ENCODE measurements at regions not wholly inside any gene's neighbourhood (a gene's known extent, or its start where the extent isn't known, plus 50 kb on each side); places are given as distances from the start of the nearest gene placed in this dataset.
A peak's percentile ranks its signal among the peaks of the same experiment; 100 is the strongest.
"Not testable (repeated sequence)": the region's sequence is repeated elsewhere in the genome, so short reads cannot be mapped to it uniquely, and the experiment has no call there.

DNA sequence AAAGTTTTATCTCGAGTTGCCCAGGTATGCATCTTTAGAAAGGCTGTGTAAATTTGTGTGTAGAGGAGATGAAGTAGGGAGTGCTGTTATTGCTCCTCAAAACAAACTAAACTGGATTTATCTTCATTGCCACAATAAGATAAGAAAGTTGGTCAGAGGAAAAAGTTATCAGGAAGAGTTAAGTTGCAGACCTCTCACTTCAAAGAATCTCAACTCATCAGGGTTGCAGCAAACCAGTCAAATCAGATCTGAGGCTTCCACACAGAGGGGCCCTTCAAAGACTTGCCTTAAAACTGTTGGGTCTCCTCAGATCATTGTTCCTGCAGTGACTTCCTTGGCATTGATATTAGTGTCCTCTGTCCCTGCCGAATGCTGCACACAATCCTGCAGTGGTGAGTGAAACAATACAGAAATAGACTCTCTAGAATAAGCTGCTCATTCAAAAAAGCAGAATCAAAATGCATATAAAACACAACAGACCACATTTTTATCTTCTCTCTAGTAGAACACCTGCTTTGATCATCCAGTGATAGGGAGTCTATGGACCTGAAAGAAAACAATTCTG lies 191.2 kb upstream of the CBLB start:
- Mint-ChIP-seq H3K4me1 (ENCODE audit: low read depth) (peaks cover 8% of the 10 kb centered on the region), H3K36me3 (ENCODE audit: insufficient read depth) (no peaks in the 10 kb centered on the region), H3K9me3 (peaks cover 15% of the 10 kb centered on the region), H3K4me3 (no peak overlapping the region), H3K27me3 (ENCODE audit: low read depth) (no peaks in the 10 kb centered on the region)
- DNase-seq (no peak), ATAC-seq (no peak)

DNA sequence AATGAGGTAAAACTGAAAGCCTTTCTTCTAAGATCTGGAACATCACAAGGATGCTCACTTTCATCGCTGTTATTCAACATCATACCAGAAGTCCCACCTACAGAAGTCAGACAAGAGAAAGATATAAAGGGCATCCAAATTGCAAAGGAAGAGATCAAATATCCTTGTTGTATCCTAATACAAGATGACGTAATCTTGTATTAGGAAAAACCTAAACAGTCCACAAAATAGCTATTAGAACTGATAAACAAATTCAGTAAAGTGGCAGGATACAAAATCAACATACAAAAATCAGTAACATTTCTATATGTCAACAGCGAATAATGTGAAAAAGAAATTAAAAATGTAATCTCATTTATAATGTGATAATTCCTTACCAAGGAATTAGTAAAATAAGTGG lies 195.1 kb upstream of the CBLB start:
- no peaks in the 10 kb centered on the region for H3K36me3 Mint-ChIP-seq (ENCODE audit: insufficient read depth)
- ATAC-seq, result no peak

DNA sequence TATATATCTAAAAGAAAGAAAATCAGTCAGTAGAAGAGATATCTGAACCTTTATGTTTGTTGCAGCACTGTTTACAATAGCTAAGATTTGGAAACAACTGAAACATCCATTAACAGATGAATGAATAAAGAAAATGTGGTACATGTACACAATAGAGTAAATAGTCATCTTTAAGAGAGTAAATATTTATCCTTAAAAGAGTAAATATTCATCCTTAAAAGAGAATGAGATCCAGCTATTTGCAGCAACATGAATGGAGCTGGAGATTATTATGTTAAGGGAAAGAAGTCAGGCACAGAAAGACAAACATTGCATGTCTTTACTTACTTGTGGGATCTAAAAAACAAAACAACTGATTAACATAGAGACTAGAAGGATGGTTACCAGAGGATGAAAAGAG lies 197.0 kb upstream of the CBLB start:
- H3K4me3 Mint-ChIP-seq, result no peak overlapping the region
- peaks cover 9% of the 10 kb centered on the region for H3K4me1 Mint-ChIP-seq (ENCODE audit: low read depth)
- DNase-seq, result no peak
- H3K36me3 Mint-ChIP-seq (ENCODE audit: insufficient read depth), result no peaks in the 10 kb centered on the region
- no peak for ATAC-seq
- H3K27me3 Mint-ChIP-seq (ENCODE audit: low read depth), result no peaks in the 10 kb centered on the region
- H3K9me3 Mint-ChIP-seq, result peaks cover 10% of the 10 kb centered on the region

More for the DNA sequence above, 195.1 kb upstream of the CBLB start:
- no peaks in the 10 kb centered on the region for H3K27me3 Mint-ChIP-seq (ENCODE audit: low read depth)
- H3K4me3 Mint-ChIP-seq, result no peak overlapping the region
- no peak for DNase-seq
- peaks cover 10% of the 10 kb centered on the region for H3K9me3 Mint-ChIP-seq
- peaks cover 10% of the 10 kb centered on the region for H3K4me1 Mint-ChIP-seq (ENCODE audit: low read depth)

DNA sequence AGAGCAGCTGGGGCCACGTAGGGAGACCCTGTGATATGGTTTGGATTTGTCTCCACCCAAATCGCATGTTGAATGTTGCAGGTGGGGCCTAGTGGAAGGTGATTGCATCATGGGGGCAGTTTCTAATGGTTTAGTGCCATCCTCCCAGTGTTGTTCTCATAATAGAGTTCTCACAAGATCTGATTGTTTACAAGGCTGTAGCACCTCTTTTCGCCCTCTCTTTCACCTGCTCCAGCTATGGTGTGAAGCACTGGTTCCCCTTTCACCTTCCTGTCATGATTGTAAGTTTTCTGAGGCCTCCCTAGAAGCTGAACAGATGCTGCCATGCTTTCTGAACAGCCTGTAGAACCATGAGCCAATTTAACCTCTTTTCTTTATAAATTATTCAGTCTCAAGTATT lies 198.9 kb upstream of the CBLB start:
- Mint-ChIP-seq H3K9me3 (peaks cover 10% of the 10 kb centered on the region), H3K4me1 (ENCODE audit: low read depth) (peaks cover 9% of the 10 kb centered on the region), H3K4me3 (no peak overlapping the region), H3K27me3 (ENCODE audit: low read depth) (no peaks in the 10 kb centered on the region), H3K36me3 (ENCODE audit: insufficient read depth) (no peaks in the 10 kb centered on the region)
- DNase-seq (no peak), ATAC-seq (no peak)

DNA sequence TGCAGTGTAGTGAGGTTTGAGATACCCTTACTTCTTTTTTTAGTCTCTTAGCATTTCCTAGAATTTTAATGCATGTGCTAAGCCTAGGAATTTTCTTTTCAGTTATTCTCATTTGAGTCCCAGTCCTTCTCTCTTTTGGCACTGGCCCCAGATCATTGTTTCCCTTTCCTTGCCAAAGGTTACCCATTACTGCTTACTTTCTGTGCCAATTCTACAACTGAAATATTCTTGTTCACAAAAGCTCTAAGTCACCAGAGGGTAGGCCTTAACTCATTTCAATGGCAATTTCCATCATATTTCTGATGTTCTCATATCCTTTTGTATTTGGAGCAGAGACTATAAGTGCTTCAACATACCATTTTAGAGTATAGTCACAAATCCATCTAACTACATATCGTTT lies 199.6 kb upstream of the CBLB start:
- Mint-ChIP-seq H3K27me3 (ENCODE audit: low read depth) (no peaks in the 10 kb centered on the region), H3K4me1 (ENCODE audit: low read depth) (peaks cover 9% of the 10 kb centered on the region)
- ATAC-seq, result no peak

DNA sequence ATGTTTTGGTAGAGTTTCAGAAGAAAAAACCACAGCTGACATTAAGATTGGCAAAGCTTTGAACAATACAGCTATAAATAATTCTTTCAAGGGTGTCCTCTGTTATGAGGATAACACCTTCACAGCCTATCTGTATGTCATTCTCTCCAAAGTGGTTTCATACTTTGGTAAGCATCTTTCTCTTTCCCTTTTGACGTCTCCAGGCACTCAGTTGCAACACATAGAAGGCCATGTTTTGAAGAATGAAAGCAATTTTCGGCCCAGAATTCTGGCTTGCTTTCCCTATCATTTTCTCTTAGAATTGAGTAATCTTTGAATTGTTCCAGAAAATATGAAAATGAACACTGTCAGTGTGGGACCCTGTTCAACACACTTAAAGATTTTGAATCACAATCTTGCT lies 200.0 kb upstream of the CBLB start:
- Mint-ChIP-seq H3K36me3 (ENCODE audit: insufficient read depth) (no peaks in the 10 kb centered on the region), H3K27me3 (ENCODE audit: low read depth) (no peaks in the 10 kb centered on the region), H3K9me3 (peaks cover 8% of the 10 kb centered on the region), H3K4me1 (ENCODE audit: low read depth) (peaks cover 9% of the 10 kb centered on the region), H3K4me3 (no peak overlapping the region)
- DNase-seq (no peak), ATAC-seq (peak; percentile 94 to 95)

More for the DNA sequence above, 199.6 kb upstream of the CBLB start:
- Mint-ChIP-seq H3K36me3 (ENCODE audit: insufficient read depth) (no peaks in the 10 kb centered on the region), H3K4me3 (no peak overlapping the region), H3K9me3 (peaks cover 10% of the 10 kb centered on the region)
- DNase-seq, result no peak

DNA sequence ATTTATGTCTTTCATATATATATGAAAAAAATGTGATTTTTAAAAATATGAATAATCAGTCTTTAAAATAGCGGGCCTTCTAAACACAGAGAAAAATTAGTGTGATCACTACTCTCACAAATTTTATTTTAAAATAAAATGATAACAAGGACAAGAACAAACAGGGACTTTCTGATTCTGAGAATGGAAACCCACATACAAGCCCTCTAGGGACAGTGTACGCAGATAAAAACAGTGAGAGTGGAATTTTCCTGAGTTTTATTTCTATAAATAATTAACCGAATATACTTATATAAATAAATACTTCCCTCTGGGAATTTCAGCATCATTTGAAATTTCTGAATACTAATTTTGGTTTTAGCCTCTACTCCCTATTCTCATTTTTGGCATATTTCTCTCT lies 201.4 kb upstream of the CBLB start:
- no peaks in the 10 kb centered on the region for H3K36me3 Mint-ChIP-seq (ENCODE audit: insufficient read depth)
- ATAC-seq (no peak), DNase-seq (no peak)
- H3K9me3 Mint-ChIP-seq, result no peaks in the 10 kb centered on the region
- H3K4me1 Mint-ChIP-seq (ENCODE audit: low read depth), result peaks cover 9% of the 10 kb centered on the region
- H3K4me3 Mint-ChIP-seq, result no peak overlapping the region
- H3K27me3 Mint-ChIP-seq (ENCODE audit: low read depth), result no peaks in the 10 kb centered on the region

DNA sequence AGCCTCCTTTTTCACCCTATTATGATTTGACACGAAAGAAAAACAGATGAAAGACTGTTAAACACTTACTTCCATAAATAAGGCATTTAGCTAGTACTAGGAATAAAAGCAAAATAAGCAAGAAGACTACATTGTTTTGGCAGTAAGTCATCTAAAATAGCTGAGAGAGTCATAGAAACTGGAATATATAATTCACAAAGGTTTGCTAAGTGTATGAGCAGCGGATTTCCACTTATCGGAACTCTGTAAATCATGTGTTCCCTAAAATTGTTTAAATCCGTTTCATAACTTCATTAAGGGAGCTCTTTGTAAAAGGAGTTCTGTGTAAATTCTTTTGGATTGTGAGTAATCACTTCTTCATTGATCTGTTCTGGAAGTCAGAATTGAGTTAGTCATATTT lies 202.5 kb upstream of the CBLB start:
- DNase-seq (no peak), ATAC-seq (no peak)
- H3K4me1 Mint-ChIP-seq (ENCODE audit: low read depth), result peaks cover 9% of the 10 kb centered on the region
- no peaks in the 10 kb centered on the region for H3K36me3 Mint-ChIP-seq (ENCODE audit: insufficient read depth)
- H3K4me3 Mint-ChIP-seq, result no peak overlapping the region
- H3K27me3 Mint-ChIP-seq (ENCODE audit: low read depth), result no peaks in the 10 kb centered on the region
- H3K9me3 Mint-ChIP-seq, result no peaks in the 10 kb centered on the region

DNA sequence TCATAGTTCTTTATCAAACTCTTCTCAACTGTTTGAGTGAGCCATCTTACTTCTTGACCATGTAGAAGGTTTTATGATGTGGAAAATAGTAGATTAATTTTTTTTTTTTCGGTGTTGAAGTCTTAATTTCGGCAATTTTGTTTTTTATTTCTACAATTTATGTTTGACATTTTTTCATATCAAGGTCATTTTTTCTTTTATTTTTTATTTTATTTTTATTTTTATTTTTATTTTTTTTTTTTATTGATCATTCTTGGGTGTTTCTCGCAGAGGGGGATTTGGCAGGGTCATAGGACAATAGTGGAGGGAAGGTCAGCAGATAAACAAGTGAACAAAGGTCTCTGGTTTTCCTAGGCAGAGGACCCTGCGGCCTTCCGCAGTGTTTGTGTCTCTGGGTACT lies 203.8 kb upstream of the CBLB start:
- H3K9me3 Mint-ChIP-seq; H3K4me1 Mint-ChIP-seq (ENCODE audit: low read depth); H3K27me3 Mint-ChIP-seq (ENCODE audit: low read depth); DNase-seq; H3K4me3 Mint-ChIP-seq; H3K36me3 Mint-ChIP-seq (ENCODE audit: insufficient read depth); ATAC-seq: not testable (repeated sequence)

DNA sequence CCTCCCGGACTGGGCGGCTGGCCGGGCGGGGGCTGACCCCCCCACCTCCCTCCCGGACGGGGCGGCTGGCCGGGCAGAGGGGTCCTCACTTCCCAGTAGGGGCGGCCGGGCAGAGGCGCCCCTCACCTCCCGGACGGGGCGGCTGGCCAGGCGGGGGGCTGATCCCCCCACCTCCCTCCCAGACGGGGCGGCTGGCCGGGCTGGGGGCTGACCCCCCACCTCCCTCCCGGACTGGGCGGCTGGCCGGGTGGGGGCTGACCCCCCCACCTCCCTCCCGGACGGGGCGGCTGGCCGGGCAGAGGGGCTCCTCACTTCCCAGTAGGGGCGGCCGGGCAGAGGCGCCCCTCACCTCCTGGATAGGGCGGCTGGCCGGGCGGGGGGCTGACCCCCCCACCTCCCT lies 205.0 kb upstream of the CBLB start:
- not testable (repeated sequence) for DNase-seq; H3K36me3 Mint-ChIP-seq (ENCODE audit: insufficient read depth); H3K4me3 Mint-ChIP-seq; H3K9me3 Mint-ChIP-seq; ATAC-seq; H3K27me3 Mint-ChIP-seq (ENCODE audit: low read depth); H3K4me1 Mint-ChIP-seq (ENCODE audit: low read depth)

DNA sequence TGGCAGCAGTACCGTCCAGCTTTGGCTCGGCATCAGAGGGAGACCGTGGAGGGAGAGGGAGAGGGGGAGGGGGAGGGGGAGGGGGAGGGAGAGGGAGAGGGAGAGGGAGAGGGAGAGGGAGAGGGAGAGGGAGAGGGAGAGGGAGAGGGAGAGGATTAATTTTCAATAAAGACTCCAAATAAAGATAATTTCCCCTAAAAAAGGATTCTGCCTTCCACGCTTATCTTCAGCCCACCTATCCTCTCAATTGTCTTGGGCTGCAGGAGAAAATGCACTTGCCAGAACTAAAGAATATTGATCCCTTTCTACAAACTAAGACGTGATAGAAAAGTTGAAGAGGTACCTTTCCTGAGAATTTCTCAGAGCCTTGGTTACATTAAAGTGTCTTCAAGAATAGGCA lies 206.9 kb upstream of the CBLB start:
- ATAC-seq; H3K27me3 Mint-ChIP-seq (ENCODE audit: low read depth); H3K4me3 Mint-ChIP-seq; H3K9me3 Mint-ChIP-seq; DNase-seq; H3K4me1 Mint-ChIP-seq (ENCODE audit: low read depth); H3K36me3 Mint-ChIP-seq (ENCODE audit: insufficient read depth): not testable (repeated sequence)

DNA sequence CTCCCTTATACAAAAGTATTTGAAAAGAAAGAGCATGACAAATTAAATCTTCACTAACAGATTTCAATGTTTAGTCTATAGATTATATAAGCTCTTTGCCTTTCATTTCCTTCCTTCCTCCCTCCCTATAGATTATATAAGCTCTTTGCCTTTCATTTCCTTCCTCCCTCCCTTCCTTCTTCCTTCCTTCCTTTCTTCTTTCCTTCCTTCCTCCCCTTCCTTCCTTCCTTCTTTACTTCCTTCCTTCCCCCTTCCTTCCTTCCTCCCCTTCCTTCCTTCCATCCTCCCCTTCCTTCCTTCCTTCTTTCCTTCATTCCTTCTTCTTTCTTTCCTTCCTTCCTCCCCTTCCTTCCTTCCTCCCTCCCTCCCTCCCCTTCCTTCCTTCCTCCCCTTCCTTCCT lies 209.8 kb upstream of the CBLB start:
- Mint-ChIP-seq H3K9me3 (no peaks in the 10 kb centered on the region), H3K36me3 (ENCODE audit: insufficient read depth) (no peaks in the 10 kb centered on the region), H3K4me1 (ENCODE audit: low read depth) (peaks cover 7% of the 10 kb centered on the region), H3K4me3 (no peak overlapping the region), H3K27me3 (ENCODE audit: low read depth) (no peaks in the 10 kb centered on the region)
- DNase-seq (no peak), ATAC-seq (no peak)

DNA sequence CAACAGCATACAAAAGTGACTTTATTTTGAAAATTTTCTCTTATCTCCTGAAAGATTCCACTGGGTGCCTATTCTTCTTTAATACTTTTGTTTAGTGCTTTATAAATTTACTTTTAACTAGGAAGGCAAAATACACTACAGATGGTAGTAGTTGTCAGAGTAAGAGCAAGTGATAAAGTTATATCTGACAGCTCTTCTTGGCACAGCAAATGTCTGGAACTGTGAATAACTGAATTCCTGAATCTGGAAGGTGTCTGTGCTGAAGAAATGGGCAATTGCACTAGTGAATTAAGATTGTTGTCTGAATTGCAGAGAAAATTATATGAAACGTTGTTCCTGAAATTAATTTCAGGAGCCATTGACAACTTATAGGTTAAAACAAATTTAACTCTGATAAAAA lies 213.8 kb upstream of the CBLB start:
- Mint-ChIP-seq H3K36me3 (ENCODE audit: insufficient read depth) (no peaks in the 10 kb centered on the region), H3K4me3 (no peak overlapping the region), H3K4me1 (ENCODE audit: low read depth) (peaks cover 7% of the 10 kb centered on the region), H3K9me3 (no peaks in the 10 kb centered on the region), H3K27me3 (ENCODE audit: low read depth) (no peaks in the 10 kb centered on the region)
- DNase-seq, result no peak
- no peak for ATAC-seq

DNA sequence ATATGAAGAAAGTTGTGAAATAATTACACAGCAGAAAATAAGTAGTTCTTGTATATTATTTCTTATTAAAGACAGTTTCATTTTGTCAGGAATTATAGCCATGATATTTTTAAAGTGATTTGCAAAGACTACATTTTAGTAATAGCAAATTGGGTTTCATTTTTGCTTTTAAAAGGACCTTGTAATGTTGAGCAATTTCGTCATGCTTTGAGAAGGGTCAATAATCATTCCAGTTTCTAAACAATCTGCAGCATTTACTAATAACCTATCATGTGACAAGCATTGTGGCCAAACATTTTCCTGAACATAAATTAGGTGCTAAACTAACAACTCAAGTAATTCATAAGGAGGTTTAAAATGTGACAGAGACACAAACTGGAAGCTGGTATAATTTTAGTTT lies 214.4 kb upstream of the CBLB start:
- DNase-seq, result no peak
- no peak overlapping the region for H3K4me3 Mint-ChIP-seq
- no peaks in the 10 kb centered on the region for H3K9me3 Mint-ChIP-seq
- no peak for ATAC-seq
- no peaks in the 10 kb centered on the region for H3K36me3 Mint-ChIP-seq (ENCODE audit: insufficient read depth)
- peaks cover 7% of the 10 kb centered on the region for H3K4me1 Mint-ChIP-seq (ENCODE audit: low read depth)
- H3K27me3 Mint-ChIP-seq (ENCODE audit: low read depth), result no peaks in the 10 kb centered on the region

DNA sequence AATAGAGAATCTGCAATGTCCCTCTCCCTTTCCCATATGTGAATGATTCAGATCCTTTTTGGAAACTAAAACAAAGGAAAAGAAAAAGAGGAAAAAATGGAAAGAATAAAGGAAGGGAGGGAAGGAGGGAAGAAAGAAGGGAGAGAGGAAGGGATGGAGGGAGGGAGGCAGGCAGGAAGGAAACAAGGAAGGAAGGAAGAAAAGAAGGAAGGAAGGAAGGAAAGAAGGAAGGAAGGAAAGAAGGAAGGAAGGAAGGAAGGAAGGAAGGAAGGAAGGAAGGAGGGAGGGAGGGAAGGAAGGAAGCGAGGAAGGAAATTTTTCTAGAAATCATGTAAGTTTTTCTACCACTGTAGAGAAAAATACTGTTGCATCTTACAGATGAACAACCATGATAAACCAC lies 215.0 kb upstream of the CBLB start:
- no peaks in the 10 kb centered on the region for H3K9me3 Mint-ChIP-seq
- H3K4me1 Mint-ChIP-seq (ENCODE audit: low read depth), result peaks cover 7% of the 10 kb centered on the region
- H3K27me3 Mint-ChIP-seq (ENCODE audit: low read depth), result no peaks in the 10 kb centered on the region
- no peak for DNase-seq
- no peak overlapping the region for H3K4me3 Mint-ChIP-seq
- no peak for ATAC-seq
- no peaks in the 10 kb centered on the region for H3K36me3 Mint-ChIP-seq (ENCODE audit: insufficient read depth)

DNA sequence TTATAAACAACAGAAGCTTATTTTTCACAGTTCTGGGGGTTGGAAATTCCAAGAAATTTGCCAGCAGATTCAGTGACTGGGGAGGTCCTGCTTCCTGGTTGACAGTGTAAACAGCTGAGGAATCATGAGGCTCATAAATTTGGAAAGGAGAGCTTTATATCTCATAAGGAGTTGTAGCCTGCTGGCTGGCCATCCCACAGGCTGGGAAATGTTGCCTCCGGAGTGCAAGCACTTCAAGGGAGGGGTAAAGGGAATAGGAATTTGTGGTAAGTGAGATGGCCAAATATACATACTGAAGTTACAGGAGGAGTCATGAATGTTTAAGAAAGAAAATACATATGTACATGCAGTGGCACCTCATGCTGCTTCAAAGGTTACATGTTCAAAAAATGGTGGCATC lies 217.2 kb upstream of the CBLB start:
- H3K9me3 Mint-ChIP-seq, result no peaks in the 10 kb centered on the region
- H3K27me3 Mint-ChIP-seq (ENCODE audit: low read depth), result no peaks in the 10 kb centered on the region
- H3K4me3 Mint-ChIP-seq, result no peak overlapping the region
- ATAC-seq, result no peak
- peaks cover 7% of the 10 kb centered on the region for H3K4me1 Mint-ChIP-seq (ENCODE audit: low read depth)
- no peak for DNase-seq
- H3K36me3 Mint-ChIP-seq (ENCODE audit: insufficient read depth), result no peaks in the 10 kb centered on the region

Measured in activated T-cell treated with anti-CD3 and anti-CD28 coated beads, Interleukin-2, amount 50 U/mL, for 4 hours (primary cell).